ENCODE measurements at regions not wholly inside any gene's neighbourhood (a gene's known extent, or its start where the extent isn't known, plus 50 kb on each side); places are given as distances from the start of the nearest gene placed in this dataset.
A peak's percentile ranks its signal among the peaks of the same experiment; 100 is the strongest.
"Not testable (repeated sequence)": the region's sequence is repeated elsewhere in the genome, so short reads cannot be mapped to it uniquely, and the experiment has no call there.

DNA sequence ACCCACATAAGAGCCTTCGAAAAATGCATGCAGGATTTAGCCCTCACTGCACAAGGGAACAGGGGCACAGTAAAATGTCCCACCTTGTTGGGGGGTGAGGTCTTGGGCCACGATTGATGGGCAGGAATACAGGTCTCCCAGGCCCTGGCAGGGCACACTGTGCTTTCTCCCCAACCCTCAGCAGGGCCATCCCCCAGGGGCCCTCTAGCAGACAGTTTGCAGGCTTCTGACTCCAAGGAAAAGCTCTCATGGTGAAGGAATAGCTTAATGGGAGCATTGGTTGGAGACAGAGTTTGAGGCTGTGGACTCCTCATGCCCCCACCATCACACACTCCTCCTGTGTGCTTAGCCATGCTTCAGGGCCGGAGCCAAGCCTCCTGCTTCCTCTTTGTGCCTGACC, 484.6 kb downstream of the ZNF536 start:
- DNase-seq: no peak

DNA sequence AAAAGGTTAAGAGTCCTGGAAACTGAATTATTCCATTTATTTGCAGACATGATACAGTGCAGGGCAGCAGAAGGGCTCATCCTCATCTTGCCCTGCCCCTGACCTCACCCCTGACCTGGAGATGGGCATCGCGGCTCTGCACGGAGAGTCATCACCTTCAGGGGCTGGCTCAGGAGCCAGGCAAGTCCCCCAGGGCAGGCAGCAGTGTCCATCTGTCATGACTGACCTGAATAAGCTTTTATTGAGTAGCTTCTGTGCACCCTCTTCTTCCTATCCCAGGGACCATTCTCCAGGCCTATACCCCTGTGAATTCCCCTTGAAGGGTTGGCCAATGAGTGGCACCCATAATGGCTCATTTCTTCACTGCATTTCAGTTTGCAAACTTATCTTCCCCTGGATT, 484.2 kb downstream of the ZNF536 start:
- DNase-seq: no peak

DNA sequence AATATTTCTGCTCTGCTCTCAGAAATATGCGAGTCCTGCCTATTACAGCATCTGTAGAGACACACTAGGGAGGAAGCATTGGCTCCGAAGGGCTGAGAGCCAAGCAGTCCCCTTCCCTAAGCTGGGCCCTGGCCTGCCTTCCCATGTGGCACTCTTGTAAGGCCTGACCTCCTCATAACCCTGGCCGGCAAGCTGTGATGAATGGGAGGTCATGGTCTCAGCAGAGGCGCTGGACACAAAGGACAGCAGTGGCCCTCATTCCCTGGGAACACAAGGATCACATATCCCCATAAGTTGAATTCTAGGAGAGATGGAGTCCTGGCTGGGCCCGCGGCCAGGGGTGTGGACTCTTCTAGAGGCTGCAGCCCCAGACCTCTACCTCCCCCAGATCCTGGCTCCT, 483.3 kb downstream of the ZNF536 start:
- no peak for DNase-seq

DNA sequence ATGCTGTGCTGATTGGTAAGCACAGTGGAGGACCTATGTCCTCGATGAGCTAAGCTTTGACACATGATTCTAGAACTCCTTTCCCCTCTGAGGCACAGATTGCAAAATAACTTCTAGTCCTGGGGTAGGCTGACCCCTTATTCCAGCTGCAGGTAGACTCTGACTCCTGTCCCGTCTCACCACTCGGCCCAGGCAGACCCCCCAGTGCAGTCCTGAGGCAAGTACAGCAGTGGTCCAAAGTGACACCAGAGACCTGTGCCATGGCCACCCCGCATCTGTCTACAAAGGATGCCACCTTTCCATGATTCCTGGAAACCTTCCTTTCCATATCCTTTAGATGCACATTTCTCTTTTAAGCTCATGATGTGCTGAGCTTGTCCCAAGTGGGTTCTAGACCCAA, 482.5 kb downstream of the ZNF536 start:
- DNase-seq: no peak

DNA sequence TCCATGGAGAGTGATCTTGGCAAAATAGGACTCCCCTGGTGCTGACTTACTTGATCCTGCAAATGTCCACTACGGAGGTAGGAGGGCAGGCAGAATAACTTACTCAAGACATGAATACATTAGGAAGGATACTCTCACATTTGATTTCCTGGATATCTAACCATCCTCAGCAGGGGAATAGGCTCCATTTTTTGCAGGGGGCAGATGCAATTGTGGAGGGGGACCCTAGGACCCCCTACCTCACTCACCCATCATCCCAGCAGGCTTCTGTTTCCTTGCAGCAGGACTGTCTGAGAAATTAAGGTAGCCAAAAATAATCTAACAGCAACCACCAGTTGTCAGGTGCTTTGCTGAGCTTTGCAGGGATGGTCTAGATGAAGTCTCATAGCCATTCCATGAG, 482.0 kb downstream of the ZNF536 start:
- DNase-seq: no peak

DNA sequence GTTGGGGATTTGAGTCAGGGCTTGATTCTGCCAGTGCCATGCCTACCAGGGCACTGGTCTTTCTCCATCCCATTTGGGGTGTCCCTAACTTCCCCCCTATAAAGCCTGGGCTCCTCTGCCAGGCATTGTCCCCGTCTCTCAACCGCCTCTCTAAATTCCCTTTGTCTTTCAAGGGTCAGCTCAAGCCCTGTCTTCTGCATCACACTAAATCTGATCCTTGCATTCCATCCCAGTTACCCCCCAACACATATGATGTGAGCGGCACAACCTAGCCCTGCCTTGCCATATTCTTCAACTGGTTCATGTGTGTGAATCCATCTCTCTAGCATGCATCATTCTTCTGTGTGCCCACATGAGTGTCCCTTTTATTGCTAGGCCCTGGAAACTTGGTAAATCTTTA, 480.9 kb downstream of the ZNF536 start:
- DNase-seq: no peak

DNA sequence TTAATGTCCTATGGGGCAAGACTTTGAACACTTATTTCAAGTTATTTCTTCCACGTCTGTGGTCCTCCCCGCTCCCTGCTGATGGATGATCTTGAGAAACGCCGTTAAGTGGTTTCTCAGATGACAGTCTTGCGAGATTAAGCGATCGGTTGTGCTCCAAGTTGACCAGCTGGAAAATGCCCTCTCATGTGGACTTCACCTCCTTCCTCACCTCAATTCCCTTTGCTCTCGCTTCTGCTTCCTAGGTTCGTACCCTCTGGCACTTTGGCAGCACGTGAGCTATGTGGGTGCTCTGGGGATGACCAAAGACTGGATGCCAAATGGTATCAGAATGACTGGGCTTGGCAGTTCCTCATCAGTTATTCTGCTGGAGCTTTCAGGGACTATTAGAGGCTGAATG, 480.0 kb downstream of the ZNF536 start:
- DNase-seq: no peak

DNA sequence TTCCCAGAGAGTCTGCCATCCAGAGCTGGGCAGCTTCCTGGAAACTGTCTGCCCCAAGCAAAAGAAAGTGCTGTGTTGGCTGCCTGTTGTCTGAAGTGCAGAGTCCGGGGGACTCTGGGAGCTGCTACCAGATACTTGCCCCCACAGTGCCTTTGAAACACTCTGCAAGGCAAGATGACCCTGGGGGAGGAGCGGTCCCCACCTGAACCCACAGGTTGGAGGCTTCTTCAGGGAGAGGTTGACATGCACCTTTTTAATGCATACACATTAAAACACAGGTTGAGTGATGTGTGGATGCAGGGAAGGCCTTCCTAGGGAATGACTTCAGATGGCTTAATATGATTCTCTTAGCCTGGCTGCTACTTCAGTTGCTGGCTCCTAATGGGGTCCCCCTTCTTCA, 479.5 kb downstream of the ZNF536 start:
- no peak for DNase-seq

DNA sequence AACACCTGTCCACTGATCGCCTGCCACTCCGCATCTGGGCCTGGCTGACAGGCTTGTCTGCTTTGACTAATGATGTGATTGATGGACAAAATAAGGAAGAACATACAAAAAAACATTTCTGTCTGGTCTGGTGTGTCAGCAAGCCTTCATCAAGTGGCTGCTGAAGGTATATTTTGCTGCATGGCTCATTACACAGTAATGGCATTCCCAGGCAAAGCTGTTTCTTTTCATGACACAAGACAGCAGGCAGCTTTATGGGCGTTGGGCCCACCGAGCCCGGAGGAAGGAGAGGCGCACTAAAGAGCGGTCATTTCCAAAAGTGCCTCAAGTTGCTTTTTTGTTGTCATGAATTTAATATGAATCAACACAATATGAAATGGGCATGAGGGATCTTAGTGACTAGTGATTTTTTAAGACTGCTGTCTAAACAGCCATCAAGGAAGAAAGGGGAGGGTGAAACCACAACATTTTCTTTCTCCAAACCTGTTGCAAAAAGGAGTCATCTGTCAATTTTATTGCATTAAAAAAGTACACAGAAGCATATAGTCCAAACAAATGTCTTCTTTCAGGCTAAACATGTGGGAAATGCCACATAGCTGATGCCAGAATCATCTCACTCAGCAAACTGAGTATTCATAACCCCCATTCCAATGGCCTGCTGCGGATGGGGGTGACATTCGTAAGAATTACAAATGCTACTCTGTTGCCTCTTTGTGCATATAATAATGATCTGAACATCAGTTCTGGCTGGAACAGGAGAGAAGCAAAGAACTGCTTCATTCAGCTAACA, 476.6 kb downstream of the ZNF536 start:
- no peak for DNase-seq

DNA sequence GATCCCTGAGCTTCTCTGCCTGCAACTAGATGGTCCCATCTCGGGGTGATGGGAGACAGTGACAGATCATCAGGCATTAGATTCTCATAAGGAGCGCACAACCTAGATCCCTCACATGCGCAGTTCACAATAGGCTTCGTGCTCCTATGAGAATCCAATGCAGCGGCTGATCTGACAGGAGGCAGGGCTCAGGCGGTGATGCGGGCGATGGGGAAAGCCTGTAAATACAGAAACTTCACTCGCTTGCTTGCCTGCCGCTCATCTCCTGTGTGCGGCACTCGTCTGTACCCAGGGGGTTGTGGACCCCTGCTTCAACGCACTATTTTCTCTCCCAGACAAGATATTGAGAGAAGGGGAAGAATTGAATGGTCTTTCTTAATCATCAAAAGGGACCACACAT, 473.9 kb downstream of the ZNF536 start:
- DNase-seq: no peak

DNA sequence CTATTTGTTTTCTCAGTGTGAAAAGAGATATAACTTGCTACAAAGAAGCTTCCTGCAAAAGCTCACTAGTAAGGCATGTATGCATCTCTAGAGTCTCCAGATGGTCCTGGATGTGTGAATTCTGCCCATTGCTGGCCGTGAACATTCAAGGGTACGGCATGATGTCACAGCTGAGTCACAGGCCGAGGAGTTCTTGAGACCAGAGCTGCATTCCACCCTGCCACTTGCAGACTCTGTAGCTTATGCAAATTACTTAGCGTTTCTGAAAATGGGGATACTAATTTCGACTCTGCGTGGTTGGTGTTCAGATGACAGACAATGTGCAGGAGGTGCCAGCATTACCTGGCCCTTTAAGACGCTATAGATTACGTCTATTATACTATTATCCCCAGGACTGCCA, 470.7 kb downstream of the ZNF536 start:
- DNase-seq: no peak

DNA sequence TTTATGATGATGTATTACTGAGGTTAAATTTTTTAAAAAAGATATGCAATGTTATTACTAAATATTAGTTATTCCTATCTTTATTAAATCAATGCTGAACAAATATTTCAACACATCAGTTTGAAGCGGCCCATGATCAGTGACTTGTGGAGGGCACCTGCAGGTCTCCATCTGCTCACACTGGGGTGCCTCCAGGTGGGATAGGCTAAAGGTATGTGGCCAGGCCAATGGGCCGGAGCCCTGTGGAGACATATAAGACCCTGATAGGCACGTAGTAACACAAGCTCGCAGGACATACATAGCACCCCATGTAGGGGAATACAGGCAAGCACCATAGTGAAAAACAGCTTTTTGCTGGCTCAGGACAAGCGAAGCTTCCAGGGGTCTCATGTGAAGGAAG, 469.8 kb downstream of the ZNF536 start:
- no peak for DNase-seq

DNA sequence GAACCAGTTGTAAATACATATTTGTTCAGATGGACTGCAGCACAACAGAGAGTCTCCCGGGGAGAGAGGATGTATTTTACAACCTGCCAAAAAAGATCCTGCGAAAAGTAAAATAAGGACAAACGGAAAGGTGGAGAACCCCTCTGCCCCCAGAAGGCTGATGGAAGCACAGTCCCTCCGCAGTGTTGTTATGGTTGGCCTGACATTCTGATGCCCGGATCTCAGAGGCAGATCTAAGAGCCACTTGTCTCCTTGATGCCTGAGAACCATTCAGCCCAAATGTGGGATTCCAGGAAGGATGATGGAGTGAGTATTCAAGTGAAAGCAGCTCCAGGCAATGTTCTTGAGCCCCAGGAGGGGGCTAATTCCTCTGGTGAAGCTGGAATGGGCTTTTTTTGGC, 458.7 kb downstream of the ZNF536 start:
- DNase-seq: no peak

DNA sequence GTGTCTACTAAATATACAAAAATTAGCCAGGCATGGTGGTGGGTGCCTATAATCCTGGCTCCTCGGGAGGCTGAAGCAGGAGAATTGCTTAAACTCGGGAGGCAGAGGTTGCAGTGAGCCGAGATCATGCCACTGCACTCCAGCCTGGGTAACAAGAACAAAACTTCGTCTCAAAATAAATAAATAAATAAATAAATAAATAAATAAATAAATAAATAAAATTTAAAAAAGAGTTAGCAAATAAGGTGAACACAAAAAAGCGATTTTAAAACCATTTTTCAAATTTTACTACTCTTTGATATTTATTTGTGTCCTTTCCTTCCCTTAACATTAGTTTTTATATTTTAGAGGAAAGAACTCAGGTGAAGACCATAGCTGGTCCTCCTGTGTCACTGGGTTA, 453.3 kb downstream of the ZNF536 start:
- not testable (repeated sequence) for DNase-seq

DNA sequence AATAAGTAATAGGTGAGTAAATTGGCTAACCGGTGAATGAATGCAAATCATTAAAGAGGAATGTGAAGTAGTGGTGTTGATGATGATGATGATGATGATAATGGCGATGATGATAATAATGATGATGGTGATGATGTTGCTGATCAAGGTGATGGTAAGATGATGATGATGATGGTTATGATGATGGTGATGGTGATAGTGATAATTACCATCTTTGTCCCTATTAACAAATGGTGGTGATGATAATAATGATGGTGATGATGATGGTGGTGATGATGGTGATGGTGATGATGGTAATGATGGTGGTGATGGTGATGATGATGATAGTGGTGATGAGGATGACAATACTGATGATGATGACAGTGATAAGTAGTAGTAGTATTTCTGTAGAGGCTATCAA, 452.6 kb downstream of the ZNF536 start:
- no peak for DNase-seq

DNA sequence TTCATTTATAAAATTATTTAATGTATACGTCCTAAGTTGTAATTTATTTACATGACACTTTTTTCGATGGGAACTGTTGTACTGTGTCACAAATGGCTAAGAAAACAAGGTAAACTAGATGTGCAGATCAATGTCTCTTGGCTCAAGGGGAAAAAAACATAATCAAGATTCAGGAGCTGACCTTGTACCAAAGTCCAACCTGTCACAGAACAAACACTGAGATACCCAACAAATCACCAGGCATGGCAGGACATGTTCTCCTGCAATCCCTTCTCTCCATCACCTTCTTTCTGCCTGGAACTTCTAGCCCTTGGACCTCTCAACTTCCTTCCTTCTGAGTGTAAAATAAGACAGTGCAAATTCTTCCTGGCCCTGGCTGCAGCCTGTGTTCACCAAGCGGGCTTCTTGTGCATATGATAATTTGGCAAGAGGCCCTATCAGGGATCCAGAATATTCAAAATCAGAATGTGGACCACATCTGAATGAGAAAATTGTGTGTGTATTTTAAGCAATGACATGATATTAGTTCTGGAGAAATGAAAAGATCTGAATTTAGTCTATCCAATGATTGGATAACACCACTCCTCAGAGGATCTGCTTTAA, 445.9 kb downstream of the ZNF536 start:
- no peak for DNase-seq

DNA sequence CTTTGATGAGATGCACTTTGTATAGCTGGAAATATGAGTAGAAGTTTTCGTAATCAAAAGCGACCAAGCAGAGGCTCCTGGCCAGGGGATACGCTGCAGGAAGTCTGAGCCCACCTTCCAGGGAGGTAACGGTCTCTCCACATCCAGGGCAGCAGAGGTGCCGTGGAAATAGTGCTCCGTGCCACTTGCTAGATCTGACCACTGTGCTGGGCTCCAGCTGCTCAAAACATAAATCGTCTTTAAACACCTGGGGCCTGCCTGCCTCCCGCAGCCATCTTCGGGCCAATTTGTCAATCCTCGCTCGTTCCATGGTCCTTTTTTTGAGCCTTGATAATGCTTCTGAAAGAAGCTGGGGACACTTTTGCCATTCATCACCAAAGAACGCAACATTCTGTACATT, 445.0 kb downstream of the ZNF536 start:
- no peak for DNase-seq

DNA sequence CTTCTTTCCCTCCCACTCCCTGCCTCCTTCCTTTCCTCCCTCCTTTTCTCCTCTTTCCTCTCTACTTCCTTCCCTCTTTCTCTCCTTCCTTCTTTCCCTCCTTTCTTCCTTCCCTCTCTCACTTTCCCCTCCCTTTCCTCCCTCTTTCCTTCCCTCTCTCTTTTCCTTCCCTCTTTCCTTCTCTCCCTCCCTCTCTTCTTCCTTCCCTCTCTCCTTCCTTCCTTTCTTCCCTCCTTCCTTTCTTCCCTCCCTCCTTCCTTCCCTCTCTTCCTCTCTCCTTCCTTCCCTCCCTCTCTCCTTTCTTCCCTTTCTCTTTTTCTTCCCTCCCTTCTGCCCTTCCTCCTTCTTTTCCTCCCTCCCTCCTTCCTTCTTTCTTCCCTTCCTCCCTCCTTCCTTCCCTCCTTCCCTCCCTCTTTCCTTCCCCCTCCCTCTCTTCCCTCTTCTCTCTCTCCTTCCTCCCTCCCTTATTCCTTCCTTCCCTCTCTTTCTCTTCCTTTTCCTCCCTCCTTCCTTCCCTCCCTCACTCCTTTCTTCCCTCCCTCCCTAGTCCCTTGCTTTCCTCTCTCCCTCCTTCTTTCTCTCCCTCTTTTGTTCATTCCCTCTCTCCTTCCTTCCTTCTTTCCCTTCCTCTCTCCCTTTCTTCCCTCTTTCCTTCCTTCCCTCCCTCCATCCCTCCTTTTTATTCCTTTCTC, 443.9 kb downstream of the ZNF536 start:
- DNase-seq: no peak

DNA sequence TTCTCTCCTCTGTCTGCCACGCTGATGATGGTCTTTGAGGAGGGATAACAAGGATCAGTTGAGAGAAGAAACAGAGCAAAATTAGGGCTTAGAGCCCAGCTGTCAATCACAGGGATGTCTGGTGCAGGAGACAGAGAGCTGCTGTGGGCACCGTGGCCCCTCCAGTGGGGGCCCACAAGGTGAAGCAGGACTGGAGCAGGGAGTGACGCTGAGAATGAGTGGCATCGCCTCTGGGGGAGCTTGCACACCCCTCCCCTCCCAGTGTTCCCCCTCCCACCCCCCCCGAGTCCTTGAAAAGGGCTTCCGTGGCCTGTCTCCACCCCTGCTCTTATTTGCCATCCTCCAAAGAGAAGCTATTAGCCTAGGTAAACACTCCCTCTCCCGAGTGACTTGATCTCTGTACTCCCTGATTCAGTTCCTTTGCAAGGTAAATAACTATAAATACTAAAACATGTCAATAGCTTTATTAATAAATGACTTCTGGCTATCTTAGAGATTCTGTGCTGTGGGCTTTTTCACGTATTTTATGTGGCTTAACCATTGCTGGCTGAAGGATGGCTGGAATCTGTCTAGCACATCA, 440.0 kb downstream of the ZNF536 start:
- DNase-seq: no peak

DNA sequence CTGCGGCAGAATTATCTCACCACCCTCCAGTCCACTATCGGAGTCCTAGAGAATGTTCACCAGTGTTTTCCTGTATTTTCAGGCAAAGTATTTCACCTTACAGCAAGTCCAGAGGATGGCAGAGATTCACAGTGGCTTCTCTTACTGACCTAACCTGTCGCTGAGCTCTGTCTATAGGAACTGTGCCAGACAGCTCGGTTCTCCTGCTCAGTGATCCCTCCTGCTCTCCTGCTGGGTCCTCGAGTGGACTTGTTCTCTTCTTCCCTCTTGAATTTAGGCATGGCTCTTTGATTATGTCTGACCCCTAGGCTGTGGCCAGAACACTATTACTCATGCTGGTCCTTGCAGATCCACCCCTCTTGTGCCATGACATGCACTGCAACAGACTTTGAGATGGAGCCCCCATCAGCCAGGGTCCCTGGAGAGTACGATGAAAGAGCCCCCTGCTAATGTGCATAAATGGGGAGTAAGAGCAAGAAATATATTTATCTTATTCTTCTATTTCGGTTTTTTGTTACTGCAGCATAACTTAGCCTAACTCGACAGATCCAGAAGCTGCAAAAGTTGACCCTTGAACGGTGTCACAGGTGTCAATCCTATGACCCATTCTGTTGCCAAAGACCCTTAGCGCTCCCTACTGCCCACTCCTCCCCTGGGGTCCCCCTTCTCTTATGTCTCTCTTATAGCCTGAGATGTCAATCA, 439.4 kb downstream of the ZNF536 start:
- DNase-seq: no peak

DNA sequence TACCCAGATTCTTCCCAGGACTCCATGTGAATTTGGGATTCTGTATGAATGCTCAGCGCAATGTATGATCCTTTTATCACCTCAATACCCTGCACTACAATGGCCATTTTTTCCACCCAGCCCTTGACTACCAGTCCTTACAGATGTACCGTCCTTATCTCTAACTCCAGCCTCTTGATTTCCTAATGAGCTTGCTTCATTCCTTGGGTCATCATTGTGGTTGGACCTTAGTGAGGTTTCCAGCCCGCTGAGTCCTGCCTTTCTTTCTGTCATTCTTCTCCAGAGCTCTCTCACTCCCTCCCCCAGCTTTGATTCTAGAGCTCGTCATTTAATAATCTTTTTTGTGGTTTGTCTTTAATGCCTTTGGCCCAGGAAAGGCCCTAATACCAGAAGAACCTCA, 438.5 kb downstream of the ZNF536 start:
- DNase-seq: peak; percentile 10

DNA sequence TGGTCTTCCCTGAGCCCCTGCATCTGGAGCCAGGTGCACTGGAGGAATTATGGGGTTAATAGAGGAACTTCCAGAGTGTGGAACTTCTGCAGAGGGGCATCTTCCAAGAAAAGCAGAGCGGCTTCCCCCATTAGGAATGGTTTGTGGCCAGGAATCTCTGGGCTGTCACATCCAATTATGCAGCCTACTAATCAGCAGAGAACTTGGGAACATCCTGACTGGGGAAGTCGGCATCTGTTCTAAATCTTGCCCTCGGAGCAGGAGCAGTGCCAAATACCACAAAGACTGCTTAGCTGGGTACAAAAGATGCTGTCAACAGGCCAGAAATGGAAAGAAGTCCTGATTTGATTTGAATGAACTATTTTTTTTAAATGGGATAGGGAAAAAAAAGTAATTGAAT, 435.1 kb downstream of the ZNF536 start:
- DNase-seq: no peak

DNA sequence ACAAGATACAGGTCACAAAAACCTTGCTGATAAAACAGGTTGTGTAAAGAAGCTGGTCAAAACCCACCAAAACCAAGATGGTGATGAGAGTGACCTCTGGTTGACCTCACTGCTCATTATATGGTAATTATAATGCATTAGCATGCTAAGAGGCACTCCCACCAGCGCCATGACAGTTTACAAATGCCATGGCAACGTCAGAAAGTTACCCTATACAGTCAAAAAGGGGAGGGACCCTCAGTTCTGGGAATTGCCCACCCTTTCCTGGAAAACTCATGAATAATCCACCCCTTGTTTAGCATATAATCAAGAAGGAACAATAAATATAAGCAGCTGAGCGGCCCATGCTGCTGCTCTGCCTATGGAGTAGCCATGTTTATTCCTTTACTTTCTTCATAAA, 434.1 kb downstream of the ZNF536 start:
- DNase-seq: peak; percentile 1

Measured in hematopoietic multipotent progenitor cell treated with erythropoietin and hydrocortisone succinate and interleukin-3 and kit ligand, for 8 days (in vitro differentiated cells).